Neural cell (in vitro differentiated cells): ENCODE measurements at regions not wholly inside any gene's neighbourhood (a gene's known extent, or its start where the extent isn't known, plus 50 kb on each side); places are given as distances from the start of the nearest gene placed in this dataset.

Source experiments
- H2AFZ ChIP-seq: fragments of 200-600, 300-800 bp; sonication (generic), shearing (Covaris generic); 2 replicates; pipeline ENCODE4 v1.6.0; 2014; ENCODE audit warnings: low read depth, mild to moderate bottlenecking, antibody characterized with exemption, low read length, moderate library complexity
- H3F3A ChIP-seq: fragments of 200-600 bp; shearing (Covaris generic); 2 replicates; pipeline ENCODE4 v1.6.1; 2016; ENCODE audit warnings: mild to moderate bottlenecking, moderate library complexity, mixed read lengths, antibody characterized with exemption, low read length; ENCODE audit not compliant: insufficient read depth, poor library complexity, severe bottlenecking
- H3K27ac ChIP-seq: fragments of 200-600, 300-800 bp; sonication (generic), shearing (Covaris generic); 2 replicates; pipeline ENCODE4 v1.5.1; 2014; ENCODE audit warnings: mild to moderate bottlenecking, low read length, moderate library complexity
- H3K27me3 ChIP-seq: fragments of 300-800, 200-600 bp; sonication (generic), shearing (Covaris generic); 2 replicates; pipeline ENCODE4 v1.6.0; 2014; ENCODE audit warnings: mild to moderate bottlenecking, low read depth, low read length, moderate library complexity; ENCODE audit not compliant: insufficient read depth
- H3K36me3 ChIP-seq: fragments of 300-800, 200-600 bp; sonication (generic), shearing (Covaris generic); 2 replicates; pipeline ENCODE4 v1.5.1; 2014; ENCODE audit warnings: mild to moderate bottlenecking, antibody characterized with exemption, low read length, moderate library complexity; ENCODE audit not compliant: insufficient read depth
- H3K4me2 ChIP-seq: fragments of 300-800, 200-600 bp; sonication (generic), shearing (Covaris generic); 2 replicates; pipeline ENCODE4 v1.6.0; 2014; ENCODE audit warnings: mild to moderate bottlenecking, low read length
- H3K4me3 ChIP-seq: fragments of 300-800, 200-600 bp; sonication (generic), shearing (Covaris generic); 2 replicates; pipeline ENCODE4 v1.5.1; 2014; ENCODE audit warnings: mild to moderate bottlenecking, low read length, moderate library complexity
- H3K79me2 ChIP-seq: fragments of 200-600 bp; shearing (Covaris generic); replicated peaks from 2 replicates; pipeline ENCODE4 v1.6.0; 2014; ENCODE audit warnings: mild to moderate bottlenecking, low read length, moderate library complexity; ENCODE audit not compliant: insufficient read depth
- H3K9ac ChIP-seq: fragments of 300-800, 200-600 bp; sonication (generic), shearing (Covaris generic); 2 replicates; pipeline ENCODE4 v1.6.1; 2016; ENCODE audit warnings: mild to moderate bottlenecking, low read length, mixed read lengths
- H3K9me2 ChIP-seq: fragments of 200-600 bp; shearing (Covaris generic); 2 replicates; pipeline ENCODE4 v1.6.1; 2016; ENCODE audit warnings: mild to moderate bottlenecking, low read length, mixed read lengths; ENCODE audit not compliant: insufficient read depth
- H3K9me3 ChIP-seq: fragments of 200-600, 300-800 bp; sonication (generic), shearing (Covaris generic); 2 replicates; pipeline ENCODE4 v1.6.1; 2016; ENCODE audit warnings: mild to moderate bottlenecking, mixed run types, low read length, moderate library complexity, mixed read lengths
- H4K20me1 ChIP-seq: fragments of 200-600 bp; shearing (Covaris generic); 2 replicates; pipeline ENCODE4 v1.6.1; 2016; ENCODE audit warnings: mild to moderate bottlenecking, mixed run types; ENCODE audit not compliant: insufficient read depth
- CTCF ChIP-seq: fragments of 450-650 bp; IDR thresholded peaks from 2 replicates; pipeline ENCODE4 v1.5.1; 2014; ENCODE audit warnings: antibody characterized with exemption, mild to moderate bottlenecking, moderate library complexity; ENCODE audit not compliant: poor library complexity, severe bottlenecking
- EP300 ChIP-seq: fragments of 450-650 bp; conservative IDR thresholded peaks from 2 replicates; pipeline ENCODE4 v1.6.1; 2014; ENCODE audit warnings: antibody characterized with exemption, mild to moderate bottlenecking, moderate library complexity; ENCODE audit not compliant: poor library complexity, severe bottlenecking
- EZH2 ChIP-seq: fragments of 200-600, 300-800 bp; shearing (Covaris generic), sonication (generic); IDR thresholded peaks from 2 replicates; pipeline ENCODE4 v1.6.1; 2014; ENCODE audit warnings: antibody characterized with exemption, low read length, borderline replicate concordance, mild to moderate bottlenecking; ENCODE audit not compliant: insufficient read depth, poor library complexity, severe bottlenecking
- MXI1 ChIP-seq: fragments of 450-650 bp; conservative IDR thresholded peaks from 2 replicates; pipeline ENCODE4 v1.6.1; 2014; ENCODE audit warnings: antibody characterized with exemption, mild to moderate bottlenecking; ENCODE audit not compliant: poor library complexity, severe bottlenecking
- POLR2AphosphoS5 ChIP-seq: IDR thresholded peaks from 2 replicates; pipeline ENCODE4 v1.6.1; 2012
- RAD21 ChIP-seq: fragments of 450-650 bp; conservative IDR thresholded peaks from 2 replicates; pipeline ENCODE4 v1.6.1; 2014; ENCODE audit warnings: antibody characterized with exemption, mild to moderate bottlenecking, moderate library complexity
- REST ChIP-seq: IDR thresholded peaks from 2 replicates; pipeline ENCODE4 v1.6.1; 2012; ENCODE audit warnings: borderline replicate concordance
- SMC3 ChIP-seq: fragments of 450-650 bp; conservative IDR thresholded peaks from 2 replicates; pipeline ENCODE4 v1.6.1; 2014; ENCODE audit warnings: antibody characterized with exemption, mild to moderate bottlenecking, moderate library complexity; ENCODE audit not compliant: poor library complexity
- TAF1 ChIP-seq: IDR thresholded peaks from 2 replicates; pipeline ENCODE4 v1.6.1; 2012; ENCODE audit warnings: low read depth

DNA sequence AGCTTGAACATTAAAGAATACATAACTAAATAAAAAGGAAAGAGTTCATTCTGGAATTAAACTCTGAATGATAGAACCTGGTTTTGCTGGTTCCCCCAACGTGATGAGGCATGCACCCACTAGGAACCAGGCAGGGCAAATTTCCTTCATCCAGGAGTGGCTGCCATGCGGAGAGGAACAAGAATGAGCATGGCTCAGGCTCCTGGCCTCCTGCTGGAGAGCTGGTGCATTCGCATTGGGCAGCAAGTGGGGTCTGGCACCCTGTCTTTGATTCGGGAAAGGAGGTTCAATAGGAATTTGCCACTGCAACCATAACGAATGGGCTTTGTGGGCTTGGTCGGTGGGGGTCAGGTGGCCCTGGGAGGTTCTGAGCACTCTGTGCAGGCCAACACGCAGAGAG, 169.8 kb upstream of the TENM4 start:
- no peak for TF ChIP-seq RAD21
- H3K79me2 ChIP-seq: no peaks in the 10 kb centered on the region
- H3K9ac ChIP-seq: no peak overlapping the region
- no peak overlapping the region for H3K4me3 ChIP-seq
- no peaks in the 10 kb centered on the region for H3K36me3 ChIP-seq
- no peaks in the 10 kb centered on the region for H4K20me1 ChIP-seq
- H3K27me3 ChIP-seq: no peaks in the 10 kb centered on the region
- H3K9me3 ChIP-seq: no peaks in the 10 kb centered on the region
- H3K4me2 ChIP-seq: no peak overlapping the region
- H3F3A ChIP-seq: no peaks in the 10 kb centered on the region
- H2AFZ ChIP-seq: no peak overlapping the region
- H3K9me2 ChIP-seq: no peaks in the 10 kb centered on the region
- no peak overlapping the region for H3K27ac ChIP-seq

GRCh38 chr11:79610139-79610538, 169.3 kb upstream of the TENM4 start:
- Histone ChIP-seq H3K9me2 (no peaks in the 10 kb centered on the region), H3K4me2 (no peak overlapping the region), H3K27me3 (no peaks in the 10 kb centered on the region), H3F3A (no peaks in the 10 kb centered on the region), H3K9ac (no peak overlapping the region), H4K20me1 (no peaks in the 10 kb centered on the region), H3K4me3 (no peak overlapping the region), H2AFZ (no peak overlapping the region), H3K79me2 (no peaks in the 10 kb centered on the region), H3K27ac (no peak overlapping the region), H3K36me3 (no peaks in the 10 kb centered on the region), H3K9me3 (no peaks in the 10 kb centered on the region)
- no peak for TF ChIP-seq CTCF
- TF ChIP-seq REST: no peak
- TF ChIP-seq RAD21: no peak
- TF ChIP-seq TAF1: no peak
- no peak for TF ChIP-seq SMC3
- no peak for TF ChIP-seq MXI1
- TF ChIP-seq POLR2AphosphoS5: no peak
- TF ChIP-seq EP300: no peak
- TF ChIP-seq EZH2: no peak

GRCh38 chr11:79609511-79609910, 168.7 kb upstream of the TENM4 start:
- Histone ChIP-seq H3K9me2 (no peaks in the 10 kb centered on the region), H3K4me3 (no peak overlapping the region), H3K36me3 (no peaks in the 10 kb centered on the region), H3K79me2 (no peaks in the 10 kb centered on the region), H3K27me3 (no peaks in the 10 kb centered on the region), H3F3A (no peaks in the 10 kb centered on the region), H3K9ac (no peak overlapping the region), H2AFZ (no peak overlapping the region), H3K4me2 (no peak overlapping the region), H4K20me1 (no peaks in the 10 kb centered on the region), H3K27ac (peak overlapping the region; percentile 22), H3K9me3 (no peaks in the 10 kb centered on the region)
- no peak for TF ChIP-seq REST
- TF ChIP-seq EZH2: no peak
- no peak for TF ChIP-seq CTCF
- TF ChIP-seq TAF1: no peak
- no peak for TF ChIP-seq MXI1
- no peak for TF ChIP-seq SMC3
- TF ChIP-seq RAD21: no peak
- no peak for TF ChIP-seq POLR2AphosphoS5
- TF ChIP-seq EP300: no peak
